Muscle layer of duodenum (tissue), 2 donors: ENCODE measurements at regions not wholly inside any gene's neighbourhood (a gene's known extent, or its start where the extent isn't known, plus 50 kb on each side); places are given as distances from the start of the nearest gene placed in this dataset.
"Not testable (repeated sequence)": the region's sequence is repeated elsewhere in the genome, so short reads cannot be mapped to it uniquely, and the experiment has no call there.

Source experiments
- H3K27ac ChIP-seq: one replicate; pipeline ENCODE4 v1.7.0; 2013; ENCODE audit warnings: mild to moderate bottlenecking, low read length
- H3K27me3 ChIP-seq: one replicate; pipeline ENCODE4 v1.7.0; 2013; ENCODE audit warnings: low read depth, mild to moderate bottlenecking, control low read depth, low read length
- H3K36me3 ChIP-seq, 2 donors: one replicate each; pipeline ENCODE4 v1.7.0; 2013; ENCODE audit warnings: low read length in 2 of 2, control low read depth in 1 of 2, mild to moderate bottlenecking in 1 of 2; ENCODE audit not compliant: insufficient read depth in 2 of 2, control insufficient read depth in 1 of 2
- H3K4me1 ChIP-seq, 2 donors: one replicate each; pipeline ENCODE4 v1.7.0; 2013; ENCODE audit warnings: low read length in 2 of 2, mild to moderate bottlenecking in 2 of 2, control low read depth in 1 of 2, moderate library complexity in 1 of 2; ENCODE audit not compliant: insufficient read depth in 2 of 2, control insufficient read depth in 1 of 2
- H3K4me3 ChIP-seq, 2 donors: one replicate each; pipeline ENCODE4 v1.7.0; 2013; ENCODE audit warnings: low read length in 2 of 2, low read depth in 1 of 2, mild to moderate bottlenecking in 1 of 2
- H3K9me3 ChIP-seq, 2 donors: one replicate each; pipeline ENCODE4 v1.7.0; 2013; ENCODE audit warnings: low read length in 2 of 2, control low read depth in 1 of 2, mild to moderate bottlenecking in 1 of 2; ENCODE audit not compliant: control insufficient read depth in 1 of 2
- donor health status: healthy.

GRCh38 chr3:21934591-21934990, 183.6 kb upstream of the ZNF385D start:
- H3K27me3 ChIP-seq, result no peaks in the 10 kb centered on the region
- H3K4me1 ChIP-seq, result peaks cover 0 to 5% of the 10 kb centered on the region in 2 donors
- no peaks in the 10 kb centered on the region for H3K36me3 ChIP-seq
- no peak overlapping the region for H3K27ac ChIP-seq
- no peak overlapping the region for H3K4me3 ChIP-seq
- H3K9me3 ChIP-seq, result no peaks in the 10 kb centered on the region

- H3K27ac ChIP-seq, result no peak overlapping the region
- peaks cover 0 to 5% of the 10 kb centered on the region in 2 donors for H3K4me1 ChIP-seq
- H3K27me3 ChIP-seq, result no peaks in the 10 kb centered on the region
Observed at GRCh38 chr3:21936207-21936606, 185.2 kb upstream of the ZNF385D start.

GRCh38 chr3:21938267-21938681, 187.3 kb upstream of the ZNF385D start:
- H3K36me3 ChIP-seq, result no peaks in the 10 kb centered on the region
- no peak overlapping the region for H3K4me3 ChIP-seq
- peaks cover 0 to 5% of the 10 kb centered on the region in 2 donors for H3K4me1 ChIP-seq
- no peak overlapping the region for H3K27ac ChIP-seq
- no peaks in the 10 kb centered on the region for H3K27me3 ChIP-seq
- no peaks in the 10 kb centered on the region for H3K9me3 ChIP-seq

More at GRCh38 chr3:21936207-21936606, 185.2 kb upstream of the ZNF385D start:
- Histone ChIP-seq H3K4me3 (no peak overlapping the region), H3K36me3 (no peaks in the 10 kb centered on the region), H3K9me3 (no peaks in the 10 kb centered on the region)

DNA sequence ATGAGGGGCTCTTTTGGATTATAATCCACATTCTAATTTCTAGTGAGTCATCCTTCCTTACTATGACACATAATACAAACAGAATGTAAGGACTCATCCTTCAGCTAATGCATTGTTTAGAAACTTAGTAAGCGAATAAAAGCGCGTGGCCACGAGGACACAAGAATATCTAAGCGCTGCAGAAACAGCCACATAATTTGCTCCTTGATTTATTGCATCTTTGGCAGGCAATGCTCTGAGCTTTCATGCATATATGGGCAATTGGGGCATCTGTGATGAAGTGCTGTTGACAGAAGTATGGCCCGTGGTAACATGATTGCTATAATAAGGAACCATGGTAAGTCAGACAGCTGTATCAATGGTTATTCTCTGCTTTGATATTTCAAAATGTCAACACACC, 191.3 kb upstream of the ZNF385D start:
- no peak overlapping the region for H3K4me3 ChIP-seq
- H3K36me3 ChIP-seq, result no peaks in the 10 kb centered on the region
- no peaks in the 10 kb centered on the region for H3K9me3 ChIP-seq
- H3K27ac ChIP-seq, result no peak overlapping the region
- no peaks in the 10 kb centered on the region for H3K4me1 ChIP-seq
- no peaks in the 10 kb centered on the region for H3K27me3 ChIP-seq

DNA sequence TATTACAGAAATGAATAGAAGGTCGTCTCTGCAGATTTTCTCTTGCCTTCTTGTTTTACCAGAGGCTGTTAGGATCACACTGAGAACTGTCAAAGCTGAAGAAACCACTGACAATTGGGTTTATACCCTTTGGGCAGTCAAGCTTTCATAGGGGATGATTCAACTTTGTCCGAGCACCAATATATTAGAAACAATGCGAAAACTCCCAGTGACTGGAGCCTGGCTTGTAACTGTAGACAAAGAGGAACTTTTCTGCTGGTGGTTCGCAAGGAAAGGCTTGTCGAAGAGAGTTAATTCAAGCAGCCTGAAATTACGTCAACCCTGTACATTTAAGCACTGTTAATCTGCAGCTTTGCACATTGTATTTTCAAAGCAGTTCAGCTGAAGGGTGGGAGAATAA, 193.2 kb upstream of the ZNF385D start:
- Histone ChIP-seq H3K9me3 (no peaks in the 10 kb centered on the region), H3K36me3 (no peaks in the 10 kb centered on the region), H3K27ac (no peak overlapping the region), H3K27me3 (no peaks in the 10 kb centered on the region), H3K4me3 (no peak overlapping the region), H3K4me1 (no peaks in the 10 kb centered on the region)

DNA sequence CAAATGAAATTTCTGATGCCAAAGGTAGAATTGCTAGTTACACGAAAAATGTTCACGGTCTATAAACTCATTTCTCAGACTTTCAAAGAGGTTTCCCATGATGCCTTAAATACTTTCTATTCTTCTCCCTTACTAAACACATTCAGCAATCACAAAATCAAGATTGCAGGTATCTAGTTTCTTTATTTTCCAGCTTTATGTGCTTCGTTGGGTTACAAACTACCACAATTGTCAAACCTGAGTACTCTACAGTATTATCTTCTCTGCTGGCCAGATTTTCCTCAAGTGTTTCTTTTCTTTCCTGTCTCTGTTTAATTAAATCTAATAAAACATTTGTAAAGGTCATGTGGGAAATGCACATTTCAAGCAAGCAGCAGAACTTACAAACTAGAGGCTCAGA, 201.8 kb upstream of the ZNF385D start:
- Histone ChIP-seq H3K9me3 (no peaks in the 10 kb centered on the region), H3K27me3 (no peaks in the 10 kb centered on the region), H3K36me3 (no peaks in the 10 kb centered on the region), H3K27ac (no peak overlapping the region), H3K4me3 (no peak overlapping the region), H3K4me1 (no peaks in the 10 kb centered on the region)

DNA sequence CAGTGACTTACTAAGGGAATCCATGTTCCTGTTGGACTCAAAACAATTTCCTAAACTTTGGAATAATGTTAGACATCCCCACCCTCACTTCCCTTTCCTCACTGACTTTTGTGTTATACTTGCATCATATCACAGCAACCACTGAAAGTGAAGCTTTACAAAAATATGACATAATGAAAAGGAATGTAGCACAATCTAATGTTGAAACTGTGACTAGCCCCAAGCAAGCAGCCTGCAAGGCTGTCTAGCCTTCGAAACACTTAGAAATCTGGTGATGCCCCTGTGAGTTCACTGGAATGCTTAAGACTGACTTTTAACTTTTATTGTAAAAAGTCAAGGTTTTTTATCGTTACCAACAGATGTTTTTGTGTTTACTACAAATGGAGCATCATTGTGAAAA, 203.7 kb upstream of the ZNF385D start:
- Histone ChIP-seq H3K9me3 (no peaks in the 10 kb centered on the region), H3K27me3 (no peaks in the 10 kb centered on the region), H3K36me3 (no peaks in the 10 kb centered on the region), H3K4me1 (no peaks in the 10 kb centered on the region), H3K4me3 (no peak overlapping the region), H3K27ac (no peak overlapping the region)

DNA sequence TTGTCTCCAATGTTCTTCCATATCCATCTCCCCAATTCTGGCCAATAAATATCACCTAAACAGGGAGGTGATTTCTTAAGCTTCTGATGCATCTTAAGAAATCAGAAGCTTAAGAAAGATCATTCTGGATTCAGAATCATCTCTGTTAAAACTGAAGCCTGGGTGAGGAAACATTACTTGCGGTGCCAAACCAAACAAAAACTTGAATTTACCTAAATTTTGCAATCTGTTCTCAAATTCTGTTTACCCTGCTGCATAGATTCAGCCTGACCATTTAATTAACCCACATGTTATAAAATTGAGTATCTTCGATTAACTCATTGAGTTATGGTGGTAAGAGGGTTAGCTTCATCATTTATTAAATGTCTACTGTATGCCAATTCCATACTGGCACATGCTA, 204.4 kb upstream of the ZNF385D start:
- Histone ChIP-seq H3K4me3 (no peak overlapping the region), H3K4me1 (no peaks in the 10 kb centered on the region), H3K27ac (no peak overlapping the region), H3K36me3 (no peaks in the 10 kb centered on the region), H3K27me3 (no peaks in the 10 kb centered on the region), H3K9me3 (no peaks in the 10 kb centered on the region)

DNA sequence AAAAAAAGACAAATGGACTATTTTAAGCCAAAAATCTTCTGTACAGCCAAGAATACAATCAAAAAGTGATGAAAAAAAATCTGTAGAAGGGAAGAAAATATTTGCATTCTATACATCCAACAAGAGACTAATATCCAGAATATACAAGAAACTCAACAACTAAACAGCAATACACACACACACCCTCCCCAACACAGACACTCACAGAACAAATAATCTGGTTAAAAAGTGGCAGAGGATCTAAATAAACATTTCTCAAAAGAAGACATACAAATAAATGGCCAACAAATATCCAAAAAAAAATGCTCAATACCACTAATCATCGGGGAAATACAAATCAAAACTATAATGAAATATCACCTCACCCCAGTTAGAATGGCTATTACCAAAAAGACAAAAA, 209.0 kb upstream of the ZNF385D start:
- no peak overlapping the region for H3K4me3 ChIP-seq
- H3K9me3 ChIP-seq, result no peaks in the 10 kb centered on the region
- H3K27me3 ChIP-seq, result no peaks in the 10 kb centered on the region
- H3K36me3 ChIP-seq, result no peaks in the 10 kb centered on the region
- H3K4me1 ChIP-seq, result peaks cover 0 to 11% of the 10 kb centered on the region in 2 donors
- no peak overlapping the region for H3K27ac ChIP-seq

DNA sequence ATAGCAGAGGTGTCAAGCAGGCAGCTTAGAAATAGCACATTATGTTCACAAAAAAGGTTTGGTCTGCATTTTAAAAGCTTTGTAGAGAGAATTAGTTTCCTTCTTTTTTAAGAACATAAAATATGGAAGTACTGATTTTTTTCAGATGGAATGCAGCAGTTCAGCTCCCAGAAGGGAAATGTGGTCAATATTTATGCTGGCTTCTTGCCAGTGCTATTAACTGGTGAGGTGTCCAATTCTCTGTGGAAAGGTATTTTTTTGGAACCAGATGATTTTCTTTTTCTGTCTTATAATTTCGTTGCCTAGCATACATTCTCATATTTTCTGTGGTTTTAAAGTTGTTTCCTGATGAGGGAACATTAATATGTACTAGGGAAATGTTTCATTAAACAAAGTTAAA, 211.4 kb upstream of the ZNF385D start:
- H3K4me1 ChIP-seq, result peaks cover 0 to 11% of the 10 kb centered on the region in 2 donors
- H3K27me3 ChIP-seq, result no peaks in the 10 kb centered on the region
- no peak overlapping the region for H3K27ac ChIP-seq
- H3K9me3 ChIP-seq, result no peaks in the 10 kb centered on the region
- H3K36me3 ChIP-seq, result no peaks in the 10 kb centered on the region
- H3K4me3 ChIP-seq, result no peak overlapping the region

DNA sequence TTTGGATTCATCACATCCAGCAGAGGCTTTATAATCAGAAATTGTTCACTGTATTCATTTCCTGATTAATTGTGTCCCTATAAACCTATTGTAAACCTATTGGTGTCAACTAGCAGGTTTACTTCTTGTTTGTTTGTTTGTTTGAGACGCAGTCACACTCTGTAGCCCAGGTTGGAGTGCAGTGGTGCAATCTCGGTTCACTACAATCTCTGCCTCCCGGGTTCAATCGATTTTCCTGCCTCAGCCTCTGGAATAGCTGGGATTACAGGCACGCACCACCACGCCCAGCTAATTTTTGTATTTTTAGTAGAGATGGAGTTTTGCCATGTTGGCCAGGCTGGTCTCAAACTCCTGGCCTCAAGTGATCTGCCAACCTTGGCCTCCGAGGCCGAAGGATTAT, 215.4 kb upstream of the ZNF385D start:
- not testable (repeated sequence) for H3K27ac ChIP-seq, H3K27me3 ChIP-seq, H3K4me3 ChIP-seq, H3K36me3 ChIP-seq, H3K9me3 ChIP-seq
- H3K4me1 ChIP-seq, result peaks cover 0 to 11% of the 10 kb centered on the region in 2 donors

- Histone ChIP-seq H3K9me3 (no peaks in the 10 kb centered on the region), H3K36me3 (no peaks in the 10 kb centered on the region), H3K27ac (no peak overlapping the region), H3K4me3 (no peak overlapping the region), H3K4me1 (no peaks in the 10 kb centered on the region), H3K27me3 (no peaks in the 10 kb centered on the region)
Observed at GRCh38 chr3:21979706-21980105, 228.7 kb upstream of the ZNF385D start.
